SK-N-DZ (cell line): ENCODE measurements at regions not wholly inside any gene's neighbourhood (a gene's known extent, or its start where the extent isn't known, plus 50 kb on each side); places are given as distances from the start of the nearest gene placed in this dataset.

Experiments used
- DNase-seq: peaks from one replicate; pipeline ENCODE4 v3.0.0-alpha.2; 2015; ENCODE audit warnings: low spot score

- no peak for DNase-seq
Observed at GRCh38 chr6:47151232-47151898, 109.2 kb upstream of the ADGRF1 start.

DNA sequence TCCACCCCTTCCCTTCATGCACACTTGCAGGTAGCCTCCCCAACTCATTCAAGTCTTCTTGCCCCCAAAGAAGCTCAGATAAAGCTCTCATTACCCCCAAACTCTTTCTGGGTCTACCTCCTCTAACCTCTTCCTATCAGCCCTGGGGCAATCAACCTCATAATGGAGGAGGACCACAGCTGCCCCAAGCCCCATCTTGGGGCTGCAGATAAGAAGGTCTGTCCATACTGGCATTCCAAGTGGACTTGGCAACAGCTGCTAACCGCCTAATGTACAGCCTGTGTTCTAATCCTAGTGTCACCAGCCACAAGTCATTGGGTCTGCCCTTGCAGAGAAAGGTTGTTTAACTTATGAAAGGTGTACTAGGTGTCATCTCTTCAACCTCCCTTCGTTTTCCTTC is 107.4 kb upstream of the ADGRF1 start:
- no peak for DNase-seq

DNA sequence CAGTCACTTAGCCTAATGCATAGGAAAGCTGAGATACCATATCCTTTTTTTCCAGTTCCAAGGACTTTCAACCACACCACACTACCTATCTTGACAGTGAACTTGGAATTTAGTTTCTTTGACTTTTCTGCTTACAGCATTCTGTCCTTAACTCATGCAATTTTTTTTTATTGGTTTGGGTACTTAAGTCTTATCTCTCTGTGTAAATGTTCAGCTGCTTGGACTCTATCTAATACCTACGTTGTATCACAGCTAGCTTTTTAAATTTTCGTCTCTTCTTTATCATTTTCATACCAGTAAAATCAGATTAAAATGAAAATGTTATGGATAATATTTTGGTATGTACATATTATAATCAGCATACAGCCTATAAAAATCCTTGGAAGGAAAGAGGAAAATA is 106.9 kb upstream of the ADGRF1 start:
- DNase-seq = no peak

DNA sequence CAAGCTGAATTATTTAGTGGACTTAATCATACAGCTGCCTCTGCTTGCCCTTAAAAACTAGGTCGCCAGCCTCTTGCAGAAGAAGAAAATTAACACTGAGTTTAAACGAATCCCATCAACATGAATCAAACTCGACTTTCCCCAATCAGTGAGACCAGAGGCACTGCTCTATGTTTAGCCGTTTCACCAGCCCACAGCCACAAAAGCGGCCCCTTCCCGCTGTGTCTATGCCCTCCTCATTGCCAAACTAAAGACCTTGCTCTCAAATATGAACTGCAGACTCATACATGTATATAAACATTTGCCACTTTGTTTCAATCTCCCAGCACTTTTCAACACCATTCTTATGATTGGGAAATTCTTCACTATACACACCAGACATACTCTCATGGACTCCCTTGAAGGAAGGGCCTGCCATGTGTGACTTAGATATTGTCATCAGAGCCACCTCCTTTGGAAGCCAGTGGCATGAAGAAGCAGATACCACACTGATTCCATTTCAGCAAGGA is 105.8 kb upstream of the ADGRF1 start:
- DNase-seq = no peak

DNA sequence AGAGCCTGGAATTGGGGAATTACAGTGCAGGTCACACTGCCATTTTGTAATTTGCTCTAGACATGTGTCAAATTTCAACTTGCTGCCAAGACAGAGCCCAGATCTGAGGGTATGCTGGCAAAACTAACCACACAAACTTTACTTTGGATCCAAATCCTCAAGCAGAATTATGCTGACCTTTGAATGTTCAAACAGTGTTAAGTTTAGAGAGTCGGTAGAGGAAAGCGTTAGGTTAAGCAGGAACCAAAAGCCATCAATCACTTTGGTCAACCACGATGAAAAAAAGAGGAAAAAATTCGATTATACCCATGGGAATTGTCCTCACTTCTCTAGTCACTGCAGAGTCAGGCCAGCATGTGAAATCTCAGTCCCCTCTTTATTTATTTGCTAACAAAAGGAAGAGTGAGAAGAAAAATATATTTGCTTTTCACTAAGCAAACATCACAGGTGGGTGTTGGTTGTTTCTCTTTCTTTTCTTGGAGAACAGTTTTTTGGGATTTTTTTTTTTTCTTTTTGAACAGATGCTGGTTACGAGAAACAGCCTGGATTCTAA is 105.1 kb upstream of the ADGRF1 start:
- DNase-seq = no peak

DNA sequence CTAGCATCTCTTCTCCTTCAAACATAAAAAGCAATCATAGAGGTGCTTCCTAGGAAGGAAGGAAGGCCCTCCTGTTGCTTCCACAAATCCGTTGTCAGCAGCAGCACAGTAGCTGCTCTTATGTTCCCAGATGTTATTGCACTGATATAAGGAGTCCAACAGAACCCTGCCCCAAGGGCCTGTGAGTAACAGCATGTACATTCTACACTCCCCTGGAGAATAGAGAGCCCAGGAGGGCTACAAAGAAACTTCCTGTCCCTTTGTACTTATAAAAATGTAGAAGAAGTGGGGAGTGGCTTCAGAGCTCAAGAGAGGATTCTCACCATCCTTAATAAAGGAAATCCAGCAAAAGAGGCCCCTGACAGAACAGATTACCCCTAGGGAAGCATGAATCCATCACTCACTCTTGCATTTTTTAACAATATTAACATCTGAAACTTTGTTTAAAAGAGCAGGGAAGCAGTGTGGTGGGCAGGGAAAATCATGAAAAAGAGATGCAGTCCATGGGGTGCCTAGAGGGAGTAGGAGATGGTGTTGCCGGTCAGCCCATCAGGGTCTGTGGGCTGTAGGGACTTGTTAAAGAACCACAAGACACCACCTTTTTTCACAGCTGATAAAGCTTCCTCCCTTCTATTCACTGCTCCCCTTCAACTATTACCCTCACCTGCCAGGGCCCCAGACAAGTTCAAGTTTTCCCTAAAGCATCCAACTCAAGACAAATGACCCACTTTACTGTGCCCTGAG is 104.5 kb upstream of the ADGRF1 start:
- DNase-seq = no peak

GRCh38 chr6:47145212-47145611 is 103.1 kb upstream of the ADGRF1 start:
- DNase-seq = no peak

- no peak for DNase-seq
Observed at GRCh38 chr6:47144306-47144705, 102.2 kb upstream of the ADGRF1 start.

- no peak for DNase-seq
Observed at GRCh38 chr6:47141963-47142362, 99.8 kb upstream of the ADGRF1 start.

DNA sequence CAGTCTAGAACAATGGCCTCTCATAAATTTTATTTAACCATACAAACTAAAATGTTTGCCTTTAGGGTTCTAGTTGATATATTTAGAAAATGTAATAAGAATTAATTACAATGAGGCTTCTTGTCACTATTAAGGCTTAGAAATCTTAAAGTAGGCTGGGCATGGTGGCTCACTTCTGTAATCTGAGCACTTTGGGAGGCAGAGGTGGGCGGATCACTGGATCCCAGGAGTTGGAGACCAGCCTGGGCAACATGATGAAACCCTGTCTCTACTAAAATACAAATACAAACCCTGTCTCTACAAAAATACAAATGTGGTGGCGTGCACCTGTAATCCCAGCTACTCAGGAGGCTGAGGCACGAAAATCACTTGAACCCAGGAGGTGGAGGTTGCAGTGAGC is 99.0 kb upstream of the ADGRF1 start:
- DNase-seq = no peak

- DNase-seq = no peak
Observed at GRCh38 chr6:47138046-47138445, 95.9 kb upstream of the ADGRF1 start.

- DNase-seq = no peak
Observed at GRCh38 chr6:47137073-47137472, 94.9 kb upstream of the ADGRF1 start.

DNA sequence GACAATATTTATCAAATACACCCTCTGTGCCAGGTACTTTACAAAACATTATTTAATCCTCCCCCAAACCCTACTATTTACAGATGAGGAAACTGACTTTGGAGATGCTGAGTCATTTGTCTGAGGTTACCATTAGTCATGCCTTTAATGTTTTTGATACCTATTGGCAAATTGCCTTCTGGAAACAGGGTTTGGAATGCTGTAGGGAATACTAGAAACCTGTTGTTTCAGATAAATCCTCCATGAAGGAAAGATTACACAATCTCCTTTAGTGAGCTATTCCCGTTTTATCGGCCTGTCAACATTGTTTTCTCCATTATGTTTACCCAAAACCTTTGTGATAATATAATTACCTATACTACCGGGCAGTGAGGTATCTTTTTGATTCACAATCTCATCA is 93.6 kb upstream of the ADGRF1 start:
- no peak for DNase-seq

DNA sequence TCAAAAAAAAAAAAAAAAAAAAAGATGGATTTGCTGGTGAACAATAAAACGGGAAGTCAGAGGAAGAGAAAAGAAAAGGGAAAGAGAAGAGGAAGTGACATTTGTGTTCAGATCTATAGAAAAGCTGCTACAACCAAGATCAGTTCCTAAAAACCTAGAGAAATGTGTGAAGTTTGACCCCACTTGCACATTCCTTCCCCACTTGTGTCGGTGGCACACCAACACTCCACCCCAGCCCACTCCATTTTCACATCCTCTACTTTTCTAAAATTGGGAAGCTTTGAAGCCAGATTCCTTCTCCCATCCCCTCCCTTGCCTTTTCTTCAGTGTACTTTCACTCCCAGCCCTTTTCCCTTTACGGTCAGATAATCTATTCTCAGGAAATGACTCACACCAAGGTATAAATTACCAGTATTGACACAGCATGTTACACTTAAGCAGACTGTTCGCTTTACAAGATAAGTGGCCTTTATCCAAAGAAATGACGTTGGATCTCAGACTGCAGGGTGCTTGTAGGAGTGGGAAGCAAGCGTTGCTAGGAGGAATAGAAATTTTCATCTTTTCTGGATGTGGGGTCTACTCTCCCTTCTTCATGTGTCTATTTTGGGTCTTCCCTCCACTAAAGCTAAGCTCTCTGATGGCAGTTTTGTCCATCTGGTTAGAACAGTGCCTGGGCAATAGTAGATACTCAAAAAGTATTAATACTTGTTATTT is 92.5 kb upstream of the ADGRF1 start:
- DNase-seq = no peak

GRCh38 chr6:47133230-47134000 is 91.3 kb upstream of the ADGRF1 start:
- no peak for DNase-seq

DNA sequence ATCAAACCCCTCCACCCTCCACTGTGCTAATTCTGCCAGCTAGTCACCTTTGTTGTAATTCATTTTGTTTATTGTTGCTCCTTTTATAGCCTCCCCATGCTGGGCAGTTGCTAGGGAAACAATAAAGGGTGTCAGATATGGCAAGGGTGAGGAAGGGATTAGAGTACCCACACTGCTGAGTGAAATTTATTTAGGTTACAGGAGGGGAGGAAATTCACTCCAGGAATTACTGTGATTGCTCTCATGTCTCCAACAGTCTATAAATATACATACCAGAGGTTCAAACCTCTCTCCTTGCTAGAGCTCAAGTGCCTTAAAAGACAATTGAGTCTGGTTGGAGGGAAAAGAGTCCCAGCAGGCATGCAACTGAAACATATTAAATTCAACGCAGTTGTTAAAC is 90.6 kb upstream of the ADGRF1 start:
- DNase-seq = no peak

GRCh38 chr6:47131773-47132172 is 89.6 kb upstream of the ADGRF1 start:
- no peak for DNase-seq

- DNase-seq = no peak
Observed at GRCh38 chr6:47130086-47130485, 88.0 kb upstream of the ADGRF1 start.

GRCh38 chr6:47129129-47129528 is 87.0 kb upstream of the ADGRF1 start:
- no peak for DNase-seq

- DNase-seq = no peak
Observed at GRCh38 chr6:47126647-47127391, 84.7 kb upstream of the ADGRF1 start.

GRCh38 chr6:47118611-47119010 is 76.5 kb upstream of the ADGRF1 start:
- no peak for DNase-seq
